ENCODE measurements at regions not wholly inside any gene's neighbourhood (a gene's known extent, or its start where the extent isn't known, plus 50 kb on each side); places are given as distances from the start of the nearest gene placed in this dataset.
A peak's percentile ranks its signal among the peaks of the same experiment; 100 is the strongest.

- Histone ChIP-seq H3K9me3 (ENCODE audit: low read depth) (no peaks in the 10 kb centered on the region), H3K27me3 (no peaks in the 10 kb centered on the region), H3K36me3 (no peaks in the 10 kb centered on the region), H3K4me1 (ENCODE audit: low read depth) (peaks cover 39% of the 10 kb centered on the region), H3K27ac (peak overlapping the region; percentile 67), H3K4me3 (no peak overlapping the region)
- no peak for DNase-seq (ENCODE audit: low read depth in 1 of 2, low spot score in 1 of 2)
- TF ChIP-seq CTCF (IDR thresholded peaks at IDR 0.05; ENCODE audit: low read depth, low read length) = no peak
Measured at GRCh38 chr10:78543031-78543748, 509.5 kb downstream of the RPS24 start.

GRCh38 chr10:78543749-78544362, 510.2 kb downstream of the RPS24 start:
- TF ChIP-seq CTCF (IDR thresholded peaks at IDR 0.05; ENCODE audit: low read depth, low read length) = no peak
- H3K27ac ChIP-seq = peak overlapping the region; percentile 67
- no peaks in the 10 kb centered on the region for H3K27me3 ChIP-seq
- H3K4me1 ChIP-seq (ENCODE audit: low read depth) = peaks cover 39% of the 10 kb centered on the region
- H3K36me3 ChIP-seq = no peaks in the 10 kb centered on the region
- H3K9me3 ChIP-seq (ENCODE audit: low read depth) = no peaks in the 10 kb centered on the region
- DNase-seq (ENCODE audit: low read depth in 1 of 2, low spot score in 1 of 2) = peak; percentile 66 to 98
- no peak overlapping the region for H3K4me3 ChIP-seq

- Histone ChIP-seq H3K27ac (peak overlapping the region; percentile 67), H3K36me3 (no peaks in the 10 kb centered on the region), H3K4me3 (no peak overlapping the region), H3K9me3 (ENCODE audit: low read depth) (no peaks in the 10 kb centered on the region), H3K27me3 (no peaks in the 10 kb centered on the region), H3K4me1 (ENCODE audit: low read depth) (peaks cover 39% of the 10 kb centered on the region)
- no peak for TF ChIP-seq CTCF (IDR thresholded peaks at IDR 0.05; ENCODE audit: low read depth, low read length)
- peak in 1 of 2 donors; percentile 49 for DNase-seq (ENCODE audit: low read depth in 1 of 2, low spot score in 1 of 2)
Measured at GRCh38 chr10:78544423-78545090, 510.9 kb downstream of the RPS24 start.

- H3K4me3 ChIP-seq = no peak overlapping the region
- H3K36me3 ChIP-seq = no peaks in the 10 kb centered on the region
- DNase-seq (ENCODE audit: low read depth in 1 of 2, low spot score in 1 of 2) = peak in 1 of 2 donors; percentile 30
- no peak overlapping the region for H3K27ac ChIP-seq
- peaks cover 39% of the 10 kb centered on the region for H3K4me1 ChIP-seq (ENCODE audit: low read depth)
- H3K27me3 ChIP-seq = no peaks in the 10 kb centered on the region
- H3K9me3 ChIP-seq (ENCODE audit: low read depth) = no peaks in the 10 kb centered on the region
- TF ChIP-seq CTCF (IDR thresholded peaks at IDR 0.05; ENCODE audit: low read depth, low read length) = no peak
Measured at GRCh38 chr10:78545756-78546155, 512.1 kb downstream of the RPS24 start.

GRCh38 chr10:78547397-78547796, 513.7 kb downstream of the RPS24 start:
- no peak for DNase-seq (ENCODE audit: low read depth in 1 of 2, low spot score in 1 of 2)
- no peaks in the 10 kb centered on the region for H3K9me3 ChIP-seq (ENCODE audit: low read depth)
- no peaks in the 10 kb centered on the region for H3K27me3 ChIP-seq
- no peak for TF ChIP-seq CTCF (IDR thresholded peaks at IDR 0.05; ENCODE audit: low read depth, low read length)
- H3K4me1 ChIP-seq (ENCODE audit: low read depth) = peaks cover 42% of the 10 kb centered on the region
- no peaks in the 10 kb centered on the region for H3K36me3 ChIP-seq
- no peak overlapping the region for H3K27ac ChIP-seq
- no peak overlapping the region for H3K4me3 ChIP-seq

Data from cardiac muscle cell (in vitro differentiated cells and primary cell).